SK-MEL-5 (cell line): ENCODE measurements at regions not wholly inside any gene's neighbourhood (a gene's known extent, or its start where the extent isn't known, plus 50 kb on each side); places are given as distances from the start of the nearest gene placed in this dataset.
A peak's percentile ranks its signal among the peaks of the same experiment; 100 is the strongest.
"Not testable (repeated sequence)": the region's sequence is repeated elsewhere in the genome, so short reads cannot be mapped to it uniquely, and the experiment has no call there.

ENCODE experiments used
- DNase-seq: peaks from one replicate; pipeline ENCODE4 v3.0.0-alpha.2; 2016; ENCODE audit warnings: low read depth, low spot score
- in situ Hi-C: cut with HindIII; loops from 2 replicates; pipeline ENCODE4 v1.10.0; 2016; ENCODE audit warnings: low sequenced_read_pairs, high pct_unique_total_duplicates, low pct_unique_long_range_greater_than_20kb

DNA sequence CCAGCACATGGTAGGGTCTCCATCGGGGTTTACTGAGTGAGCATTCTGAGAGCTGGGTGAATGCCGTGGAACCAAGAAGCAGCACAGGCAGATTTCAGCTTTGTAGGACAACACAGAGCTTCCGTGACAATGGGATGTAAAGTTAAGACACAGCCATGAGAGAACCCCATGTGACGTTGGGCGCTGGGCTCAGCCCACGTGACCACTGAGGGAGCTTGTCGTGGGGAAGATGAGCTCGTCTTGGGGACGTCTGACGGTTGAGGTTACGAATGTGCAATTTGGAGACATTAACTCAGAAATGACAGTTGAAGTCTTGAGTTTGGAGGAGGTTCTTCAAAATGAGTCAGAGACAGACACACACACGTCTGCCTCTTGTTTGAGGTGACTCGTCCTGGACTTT lies 51.5 kb upstream of the MUC20 start:
- in situ Hi-C loops, result not testable (repeated sequence)

GRCh38 chr3:195668131-195668766 lies 52.5 kb upstream of the MUC20 start:
- DNase-seq, in situ Hi-C loops: not testable (repeated sequence)

More for the DNA sequence above, 51.5 kb upstream of the MUC20 start:
- DNase-seq, result not testable (repeated sequence)

- in situ Hi-C loops, DNase-seq: not testable (repeated sequence)
Measured at GRCh38 chr3:195665311-195665710, 55.5 kb upstream of the MUC20 start.

- DNase-seq, in situ Hi-C loops: not testable (repeated sequence)
Measured at GRCh38 chr3:195664131-195664530, 56.6 kb upstream of the MUC20 start.

DNA sequence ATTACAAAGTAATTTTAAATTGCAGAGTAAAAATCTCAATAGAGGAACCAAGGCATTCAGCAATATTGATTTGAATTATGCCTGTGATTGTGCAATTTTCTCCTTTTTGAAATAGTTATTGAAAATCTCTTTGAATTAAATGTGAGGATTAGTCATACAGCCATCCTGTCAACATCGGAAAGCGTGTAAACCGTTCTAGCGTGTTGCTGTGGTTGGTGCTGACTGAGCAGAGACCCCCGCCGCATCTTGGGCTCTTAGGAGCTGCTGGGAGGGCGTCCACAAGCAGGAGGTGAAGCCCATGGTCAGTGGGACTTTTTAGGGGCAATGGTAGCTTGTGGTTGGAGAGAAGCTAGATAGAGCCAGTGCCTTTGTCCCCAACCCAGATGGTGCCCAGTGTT lies 61.6 kb upstream of the MUC20 start:
- DNase-seq, in situ Hi-C loops: not testable (repeated sequence)

DNA sequence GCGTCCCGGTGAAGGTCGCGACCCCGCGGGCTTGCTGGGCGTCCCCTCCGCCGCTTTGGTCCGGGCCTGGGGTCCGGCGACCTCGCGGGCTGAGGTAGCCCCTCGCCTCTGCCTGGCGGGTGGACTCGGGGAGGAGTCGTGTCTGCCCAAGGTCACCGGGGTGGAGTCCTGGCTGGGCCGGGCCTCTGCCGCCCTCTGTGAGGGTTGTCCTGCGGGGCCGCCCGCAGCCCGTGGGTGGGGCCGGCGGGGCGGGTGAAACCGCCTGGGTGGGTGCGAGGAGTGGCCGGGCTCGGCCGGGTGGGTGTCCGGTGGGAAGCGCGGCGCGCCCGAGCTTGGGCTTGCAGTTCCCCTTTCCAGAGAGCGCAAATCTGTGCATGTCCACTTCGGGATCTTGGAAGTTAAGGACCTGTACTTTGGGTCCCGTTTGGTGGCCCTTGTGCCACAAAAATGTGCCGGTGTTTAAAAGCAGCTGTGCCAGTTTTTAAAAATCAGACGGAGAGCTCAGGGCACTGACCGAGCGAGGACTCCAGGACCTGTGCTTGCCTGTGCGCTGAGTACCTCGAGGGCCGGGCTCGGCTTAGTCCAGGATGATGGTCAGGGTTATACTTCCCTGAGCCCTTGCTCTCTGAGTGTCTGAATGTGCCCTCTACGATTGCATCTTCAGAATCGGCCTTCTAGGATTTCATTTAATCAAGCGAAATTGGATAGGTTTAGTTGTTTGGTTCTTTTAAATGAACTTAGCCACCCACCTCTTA lies 62.2 kb upstream of the MUC20 start:
- in situ Hi-C loops, DNase-seq: not testable (repeated sequence)

DNA sequence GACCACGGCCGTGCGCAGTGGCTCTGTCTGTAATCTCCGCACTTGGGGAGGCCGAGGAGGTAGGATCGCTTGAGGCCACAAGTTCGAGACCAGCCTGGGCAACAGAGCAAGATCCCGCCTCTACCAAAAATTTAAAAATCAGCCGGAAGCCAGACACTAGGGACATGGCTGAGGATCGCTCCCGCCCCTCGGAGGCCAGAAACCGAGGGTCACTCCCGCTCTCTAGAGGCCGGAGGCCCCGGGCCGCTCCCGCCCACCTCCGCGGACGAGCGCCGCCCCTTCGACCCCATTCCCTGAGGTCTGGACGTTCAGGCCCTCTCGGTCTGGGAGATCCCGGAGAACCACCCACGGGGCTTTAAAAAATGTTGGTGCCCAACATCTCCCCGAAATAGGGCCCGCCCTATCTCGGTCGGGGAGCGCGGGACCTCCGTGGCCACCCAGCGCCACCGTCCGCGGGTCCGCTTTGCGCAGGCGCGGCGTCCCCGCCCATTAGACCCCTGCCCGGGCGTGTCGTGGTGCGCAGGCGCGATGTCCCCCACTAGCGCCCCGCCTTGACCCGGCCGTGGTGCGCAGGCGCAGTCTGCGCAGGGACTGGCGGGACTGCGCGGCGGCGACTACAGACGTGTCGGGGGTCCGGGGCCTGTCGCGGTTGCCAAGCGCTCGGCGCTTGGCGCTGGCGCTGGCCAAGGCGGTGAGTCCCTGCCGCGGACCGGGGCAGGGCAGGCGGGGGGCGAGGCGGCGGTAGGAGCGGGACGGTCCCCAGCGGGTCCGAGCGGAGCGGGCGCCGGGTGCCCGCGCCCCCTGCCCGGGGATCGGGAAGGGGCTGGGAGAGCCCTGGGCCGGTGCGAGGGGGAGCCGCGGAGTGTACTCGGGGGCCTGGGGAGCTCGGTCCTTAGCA lies 63.1 kb upstream of the MUC20 start:
- peak; percentile 88 for DNase-seq
- in situ Hi-C loops, result not testable (repeated sequence)

DNA sequence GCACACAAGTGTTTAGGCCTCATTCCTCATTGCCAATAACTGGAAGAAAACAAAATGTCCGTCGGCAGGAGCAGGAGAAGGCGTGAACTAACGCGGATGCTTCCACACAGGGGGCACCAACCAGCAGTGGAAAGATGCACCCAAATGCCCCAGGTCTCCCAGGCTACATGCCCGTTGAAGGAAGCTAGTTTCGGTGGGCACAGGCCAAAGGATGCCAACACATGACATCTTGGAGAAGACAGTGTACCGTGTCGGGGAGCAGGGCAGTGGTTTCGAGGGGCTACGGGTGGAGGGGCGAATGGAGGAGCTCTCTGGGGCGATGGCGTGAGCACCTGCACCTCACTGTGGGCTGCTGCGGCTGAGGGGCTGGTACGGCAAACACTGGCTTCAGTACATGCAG lies 64.7 kb upstream of the MUC20 start:
- DNase-seq, in situ Hi-C loops: not testable (repeated sequence)

- in situ Hi-C loops, DNase-seq: not testable (repeated sequence)
Measured at GRCh38 chr3:195654746-195655145, 66.0 kb upstream of the MUC20 start.

- in situ Hi-C loops, DNase-seq: not testable (repeated sequence)
Measured at GRCh38 chr3:195654138-195654537, 66.6 kb upstream of the MUC20 start.

GRCh38 chr3:195653641-195654040 lies 67.1 kb upstream of the MUC20 start:
- in situ Hi-C loops, result not testable (repeated sequence)
- DNase-seq, result peak; percentile 80

DNA sequence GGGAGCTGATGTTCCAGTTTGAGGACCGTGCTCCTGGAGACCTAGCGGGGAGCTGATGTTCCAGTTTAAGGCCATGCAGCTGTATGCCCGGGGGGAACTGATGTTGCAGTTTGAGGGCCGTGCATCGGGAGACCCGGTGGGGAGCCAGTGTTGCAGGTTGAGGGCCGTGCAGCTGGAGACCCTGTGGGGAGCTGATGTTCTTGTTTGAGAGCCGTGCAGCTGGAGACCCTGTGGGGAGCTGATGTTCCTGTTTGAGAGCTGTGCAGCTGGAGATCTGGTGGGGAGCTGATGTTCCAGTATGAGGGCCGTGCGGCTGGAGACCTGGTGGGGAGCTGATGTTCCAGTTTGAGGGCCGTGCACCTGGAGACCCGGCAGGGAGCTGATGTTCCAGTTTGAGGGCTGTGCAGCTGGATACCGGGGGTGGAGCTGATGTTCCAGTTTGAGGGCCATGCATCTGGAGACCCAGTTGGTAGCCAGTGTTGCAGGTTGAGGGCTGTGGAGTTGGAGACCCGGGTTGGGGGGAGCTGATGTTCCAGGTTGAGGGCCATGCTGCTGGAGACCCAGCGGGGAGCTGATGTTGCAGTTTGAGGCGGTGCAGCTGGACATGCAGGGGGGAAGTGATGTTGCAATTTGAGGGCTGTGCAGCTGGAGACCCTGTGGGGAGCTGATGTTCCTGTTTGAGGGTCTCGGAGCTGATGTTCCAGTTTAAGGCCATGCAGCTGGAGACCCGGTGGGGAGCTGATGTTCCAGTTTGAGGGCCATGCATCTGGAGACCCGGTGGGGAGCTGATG lies 64.4 kb upstream of the APOD start:
- DNase-seq, in situ Hi-C loops: not testable (repeated sequence)

GRCh38 chr3:195645872-195646271 lies 62.1 kb upstream of the APOD start:
- in situ Hi-C loops, DNase-seq: not testable (repeated sequence)

GRCh38 chr3:195643245-195643644 lies 59.5 kb upstream of the APOD start:
- in situ Hi-C loops, result not testable (repeated sequence)

DNA sequence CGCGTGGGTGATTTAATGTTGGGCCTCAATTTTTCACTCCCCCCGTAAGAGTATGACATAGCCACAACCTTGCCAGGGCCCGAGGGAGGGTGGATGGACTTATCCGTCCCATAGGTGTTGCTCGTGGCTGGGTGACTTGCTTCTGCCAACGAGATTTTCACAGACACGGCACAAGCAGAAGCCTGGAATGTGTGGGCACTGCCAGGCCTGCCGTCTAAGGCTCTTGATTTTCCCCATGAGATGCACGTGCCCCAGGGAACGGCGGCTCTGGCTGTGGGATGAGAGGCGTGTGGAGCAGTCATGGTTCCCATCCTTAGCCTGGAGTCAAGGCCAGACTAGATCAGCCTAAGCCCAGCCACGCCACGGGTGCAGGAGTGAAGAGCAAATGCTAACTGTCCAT lies 58.6 kb upstream of the APOD start:
- DNase-seq, in situ Hi-C loops: not testable (repeated sequence)

More at GRCh38 chr3:195643245-195643644, 59.5 kb upstream of the APOD start:
- not testable (repeated sequence) for DNase-seq

GRCh38 chr3:195638456-195638855 lies 54.7 kb upstream of the APOD start:
- not testable (repeated sequence) for DNase-seq

More at GRCh38 chr3:195638456-195638855, 54.7 kb upstream of the APOD start:
- in situ Hi-C loops, result not testable (repeated sequence)
